CD4-positive, alpha-beta T cell treated with Interleukin-21 for 1 hour (primary cell): ENCODE measurements at regions not wholly inside any gene's neighbourhood (a gene's known extent, or its start where the extent isn't known, plus 50 kb on each side); places are given as distances from the start of the nearest gene placed in this dataset.
"Not testable (repeated sequence)": the region's sequence is repeated elsewhere in the genome, so short reads cannot be mapped to it uniquely, and the experiment has no call there.

Experiments used
- DNase-seq: peaks from one replicate; pipeline ENCODE4 v3.0.0-alpha.2; 2020

GRCh38 chr6:6962086-6962485 is 145.7 kb upstream of the RREB1 start:
- DNase-seq, result no peak

- DNase-seq, result no peak
Observed at GRCh38 chr6:6962699-6963098, 145.1 kb upstream of the RREB1 start.

GRCh38 chr6:6963390-6963789 is 144.4 kb upstream of the RREB1 start:
- DNase-seq, result not testable (repeated sequence)

GRCh38 chr6:6964675-6965074 is 143.1 kb upstream of the RREB1 start:
- DNase-seq, result no peak

- DNase-seq, result no peak
Observed at GRCh38 chr6:6966127-6966526, 141.6 kb upstream of the RREB1 start.

- no peak for DNase-seq
Observed at GRCh38 chr6:6966569-6966968, 141.2 kb upstream of the RREB1 start.

- no peak for DNase-seq
Observed at GRCh38 chr6:6968357-6968730, 139.4 kb upstream of the RREB1 start.

- no peak for DNase-seq
Observed at GRCh38 chr6:6968731-6969552, 138.8 kb upstream of the RREB1 start.

- DNase-seq, result no peak
Observed at GRCh38 chr6:6969761-6970223, 138.0 kb upstream of the RREB1 start.

- no peak for DNase-seq
Observed at GRCh38 chr6:6970851-6971250, 136.9 kb upstream of the RREB1 start.

GRCh38 chr6:6971369-6971768 is 136.4 kb upstream of the RREB1 start:
- no peak for DNase-seq

- no peak for DNase-seq
Observed at GRCh38 chr6:6972456-6972855, 135.3 kb upstream of the RREB1 start.

- no peak for DNase-seq
Observed at GRCh38 chr6:6973721-6974120, 134.0 kb upstream of the RREB1 start.

GRCh38 chr6:6975459-6976111 is 132.2 kb upstream of the RREB1 start:
- DNase-seq, result no peak

GRCh38 chr6:6976193-6976592 is 131.6 kb upstream of the RREB1 start:
- DNase-seq, result no peak

- DNase-seq, result no peak
Observed at GRCh38 chr6:6978731-6979130, 129.0 kb upstream of the RREB1 start.

GRCh38 chr6:6980999-6981597 is 126.7 kb upstream of the RREB1 start:
- no peak for DNase-seq

- DNase-seq, result no peak
Observed at GRCh38 chr6:6981681-6982322, 126.0 kb upstream of the RREB1 start.

- no peak for DNase-seq
Observed at GRCh38 chr6:6982663-6983062, 125.1 kb upstream of the RREB1 start.

GRCh38 chr6:6984585-6985366 is 123.0 kb upstream of the RREB1 start:
- DNase-seq, result no peak

GRCh38 chr6:6986344-6986743 is 121.4 kb upstream of the RREB1 start:
- no peak for DNase-seq

- DNase-seq, result no peak
Observed at GRCh38 chr6:6987749-6988148, 120.0 kb upstream of the RREB1 start.

- not testable (repeated sequence) for DNase-seq
Observed at GRCh38 chr6:6990059-6990458, 117.7 kb upstream of the RREB1 start.
